Keratinocyte (primary cell): ENCODE measurements at regions not wholly inside any gene's neighbourhood (a gene's known extent, or its start where the extent isn't known, plus 50 kb on each side); places are given as distances from the start of the nearest gene placed in this dataset.

Experiments used
- DNase-seq: peaks from one replicate; pipeline ENCODE4 v3.0.0-alpha.2; 2011; ENCODE audit warnings: low read depth, missing footprints, low spot score
- FAIRE-seq: peaks from 2 replicates; lab custom pipeline; 2011; peaks lifted over from hg19 to GRCh38; lab: Jason Lieb, UNC
- H2AFZ ChIP-seq: 2 replicates; pipeline ENCODE4 v1.6.0; 2012; ENCODE audit warnings: low read length, control low read depth, inconsistent platforms; ENCODE audit not compliant: control insufficient read depth
- H3K27ac ChIP-seq: 2 replicates; pipeline ENCODE4 v1.5.1; 2011; ENCODE audit warnings: low read length; ENCODE audit not compliant: control insufficient read depth, insufficient read depth
- H3K27me3 ChIP-seq: 3 replicates; pipeline ENCODE4 v1.6.0; 2011; ENCODE audit warnings: low read length; ENCODE audit not compliant: control insufficient read depth, insufficient read depth; ENCODE audit errors: extremely low read depth
- H3K36me3 ChIP-seq, 2 experiments: 2 replicates in 1 of 2; 3 replicates in 1 of 2; pipeline ENCODE4 v1.5.1; 2011; ENCODE audit warnings: low read length in 2 of 2, mild to moderate bottlenecking in 1 of 2; ENCODE audit not compliant: control insufficient read depth in 2 of 2, insufficient read depth in 2 of 2; ENCODE audit errors: extremely low read depth in 1 of 2
- H3K4me1 ChIP-seq: 3 replicates; pipeline ENCODE4 v1.5.1; 2011; ENCODE audit warnings: low read length; ENCODE audit not compliant: control insufficient read depth, insufficient read depth; ENCODE audit errors: extremely low read depth
- H3K4me2 ChIP-seq: 3 replicates; pipeline ENCODE4 v1.6.0; 2011; ENCODE audit warnings: low read depth, low read length; ENCODE audit not compliant: control insufficient read depth, insufficient read depth; ENCODE audit errors: extremely low read depth
- H3K4me3 ChIP-seq, 3 experiments: fragments of 200-600 bp in 1 of 3; sonication (generic) in 1 of 3; 2 replicates in 2 of 3; 3 replicates in 1 of 3; pipeline ENCODE4 v1.5.1; 2011 to 2016; ENCODE audit warnings: low read length in 3 of 3, mild to moderate bottlenecking in 3 of 3, control low read depth in 2 of 3, inconsistent platforms in 1 of 3, low read depth in 1 of 3, mixed read lengths in 1 of 3, mixed run types in 1 of 3, moderate library complexity in 1 of 3; ENCODE audit not compliant: control insufficient read depth in 2 of 3, insufficient read depth in 2 of 3; ENCODE audit errors: extremely low read depth in 1 of 3
- H3K79me2 ChIP-seq: 2 replicates; pipeline ENCODE4 v1.6.0; 2012; ENCODE audit warnings: low read length; ENCODE audit not compliant: control insufficient read depth, insufficient read depth
- H3K9ac ChIP-seq: 3 replicates; pipeline ENCODE4 v1.6.0; 2011; ENCODE audit warnings: low read length; ENCODE audit not compliant: control insufficient read depth, insufficient read depth; ENCODE audit errors: extremely low read depth
- H3K9me1 ChIP-seq: 3 replicates; pipeline ENCODE4 v1.6.0; 2011; ENCODE audit warnings: low read length; ENCODE audit not compliant: control insufficient read depth, insufficient read depth; ENCODE audit errors: extremely low read depth
- H3K9me3 ChIP-seq: 2 replicates; pipeline ENCODE4 v1.5.1; 2012; ENCODE audit warnings: low read depth, low read length; ENCODE audit not compliant: control insufficient read depth
- H4K20me1 ChIP-seq: 3 replicates; pipeline ENCODE4 v1.6.0; 2011; ENCODE audit warnings: low read length; ENCODE audit not compliant: control insufficient read depth, insufficient read depth; ENCODE audit errors: extremely low read depth
- CTCF ChIP-seq, 3 experiments: IDR thresholded peaks in 1 of 3; conservative IDR thresholded peaks in 1 of 3; optimal IDR thresholded peaks in 1 of 3; 2 replicates in 2 of 3; 3 replicates in 1 of 3; pipeline versions ENCODE3 to v1.5.1; 2011; ENCODE audit warnings: low read length in 3 of 3, mild to moderate bottlenecking in 3 of 3, moderate library complexity in 2 of 3, control low read depth in 1 of 3, inconsistent platforms in 1 of 3; ENCODE audit not compliant: insufficient read depth in 2 of 3; ENCODE audit errors: extremely low read depth in 1 of 3
- EZH2 ChIP-seq: IDR thresholded peaks from one replicate; pipeline ENCODE4 v1.6.1; 2012; ENCODE audit warnings: inconsistent platforms, mild to moderate bottlenecking, low read length, moderate library complexity
- dilution Hi-C: fragments of 300-500 bp; cut with MboI; formaldehyde crosslinking; loops from one replicate; pipeline ENCODE4 v1.7.0; 2020; ENCODE audit warnings: low sequenced_read_pairs; ENCODE audit not compliant: extremely low pct_ligation_motif_present

GRCh38 chr10:2782950-2783349 is 284.4 kb upstream of the PFKP start:
- Histone ChIP-seq H3K4me2 (no peak overlapping the region), H3K9me1 (no peaks in the 10 kb centered on the region), H3K4me1 (no peaks in the 10 kb centered on the region), H4K20me1 (no peaks in the 10 kb centered on the region), H3K4me3 (no peak overlapping the region), H3K79me2 (no peaks in the 10 kb centered on the region), H3K27me3 (no peaks in the 10 kb centered on the region), H3K9ac (no peak overlapping the region), H3K27ac (no peak overlapping the region), H3K36me3 (no peaks in the 10 kb centered on the region), H2AFZ (no peak overlapping the region), H3K9me3 (peaks cover 2% of the 10 kb centered on the region)
- no peak for DNase-seq
- no peak for FAIRE-seq
- TF ChIP-seq EZH2 (no peak), CTCF (optimal IDR thresholded peaks at IDR 0.05 in 1 of 3, IDR thresholded peaks at IDR 0.05 in 1 of 3, conservative IDR thresholded peaks at IDR 0.05 in 1 of 3; ENCODE audit: extremely low read depth in 1 of 3, insufficient read depth in 2 of 3, low read length in 3 of 3) (no peak)
- dilution Hi-C loops = no loop called here

DNA sequence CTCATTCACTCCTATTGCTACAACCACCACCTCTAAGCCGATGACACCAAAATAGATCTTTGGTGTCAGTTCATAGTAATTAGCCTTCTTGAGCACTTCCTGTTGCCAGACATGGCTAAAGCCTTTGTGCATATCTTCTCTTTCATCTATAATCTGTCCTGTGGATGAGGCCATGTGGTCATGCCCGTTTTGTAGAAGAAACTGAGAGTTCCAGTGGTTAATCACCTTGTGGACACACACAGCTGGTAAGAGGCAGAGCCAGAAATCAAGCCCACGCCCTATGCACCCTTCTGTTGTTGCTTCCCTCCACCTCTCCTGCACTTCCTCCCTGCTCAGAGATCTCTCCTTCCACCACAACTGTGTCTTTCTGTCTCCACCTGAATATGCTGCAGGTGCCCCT is 285.1 kb upstream of the PFKP start:
- H3K9me1 ChIP-seq = no peaks in the 10 kb centered on the region
- dilution Hi-C loops = no loop called here
- H3K4me2 ChIP-seq = no peak overlapping the region
- FAIRE-seq (no peak), DNase-seq (no peak)
- no peaks in the 10 kb centered on the region for H4K20me1 ChIP-seq
- H3K79me2 ChIP-seq = no peaks in the 10 kb centered on the region
- no peak overlapping the region for H3K27ac ChIP-seq
- no peak overlapping the region for H3K4me3 ChIP-seq
- TF ChIP-seq EZH2 = no peak
- TF ChIP-seq CTCF (optimal IDR thresholded peaks at IDR 0.05 in 1 of 3, IDR thresholded peaks at IDR 0.05 in 1 of 3, conservative IDR thresholded peaks at IDR 0.05 in 1 of 3; ENCODE audit: extremely low read depth in 1 of 3, insufficient read depth in 2 of 3, low read length in 3 of 3) = no peak
- H3K9me3 ChIP-seq = peaks cover 2% of the 10 kb centered on the region
- H3K36me3 ChIP-seq = no peaks in the 10 kb centered on the region
- H3K4me1 ChIP-seq = no peaks in the 10 kb centered on the region
- H2AFZ ChIP-seq = no peak overlapping the region
- no peak overlapping the region for H3K9ac ChIP-seq
- no peaks in the 10 kb centered on the region for H3K27me3 ChIP-seq
